ENCODE measurements at regions not wholly inside any gene's neighbourhood (a gene's known extent, or its start where the extent isn't known, plus 50 kb on each side); places are given as distances from the start of the nearest gene placed in this dataset.
"Not testable (repeated sequence)": the region's sequence is repeated elsewhere in the genome, so short reads cannot be mapped to it uniquely, and the experiment has no call there.

DNA sequence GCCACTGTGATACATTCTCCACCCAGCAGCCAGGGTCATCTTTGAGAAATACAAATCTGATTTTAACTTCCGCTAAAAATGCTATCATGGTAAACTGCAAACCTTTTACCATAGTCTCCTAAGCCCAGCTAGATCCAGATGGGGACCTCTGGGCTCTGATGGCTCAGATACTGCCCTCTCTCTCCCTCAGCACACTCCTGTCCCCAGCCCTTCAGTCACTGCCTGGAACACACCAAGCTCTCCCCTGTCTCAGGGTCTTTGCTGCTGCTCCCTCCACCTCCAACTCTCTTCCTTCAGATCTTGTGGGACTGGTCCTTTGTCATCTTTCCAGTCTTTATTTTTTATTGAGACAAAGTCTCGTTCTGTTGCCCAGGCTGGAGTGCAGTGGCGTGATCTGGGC is 65.1 kb downstream of the SPRY4 start:
- Histone ChIP-seq H3K4me3 (ENCODE audit: low read length) (no peak overlapping the region), H3K9me3 (ENCODE audit: low read length) (no peaks in the 10 kb centered on the region), H3K4me1 (ENCODE audit: insufficient read depth, low read length) (no peaks in the 10 kb centered on the region), H3K36me3 (ENCODE audit: insufficient read depth, low read length) (no peaks in the 10 kb centered on the region), H2AFZ (ENCODE audit: low read depth, low read length) (no peak overlapping the region), H3K27me3 (ENCODE audit: insufficient read depth, low read length) (no peaks in the 10 kb centered on the region)

DNA sequence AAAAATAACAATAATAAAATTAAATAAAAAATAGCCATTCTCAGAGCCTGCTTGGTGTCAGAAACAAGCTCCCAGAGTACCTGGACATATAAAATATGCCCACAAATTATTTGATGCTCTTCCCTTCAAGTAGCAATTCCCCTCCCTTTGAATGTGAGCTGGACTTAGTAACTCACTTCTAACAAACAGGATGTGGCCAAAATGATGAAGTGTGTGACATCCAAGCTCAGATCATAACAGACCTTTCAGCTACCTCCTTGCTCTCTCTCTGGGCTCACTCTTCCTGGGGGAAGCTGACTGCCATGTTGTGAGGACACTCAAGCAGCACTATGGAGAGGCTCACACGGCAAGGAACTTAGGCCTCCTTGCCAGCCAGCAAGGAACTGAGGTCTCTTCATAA is 69.0 kb downstream of the SPRY4 start:
- Histone ChIP-seq H2AFZ (ENCODE audit: low read depth, low read length) (no peak overlapping the region), H3K27me3 (ENCODE audit: insufficient read depth, low read length) (no peaks in the 10 kb centered on the region), H3K36me3 (ENCODE audit: insufficient read depth, low read length) (no peaks in the 10 kb centered on the region), H3K4me1 (ENCODE audit: insufficient read depth, low read length) (no peaks in the 10 kb centered on the region), H3K4me3 (ENCODE audit: low read length) (no peak overlapping the region), H3K9me3 (ENCODE audit: low read length) (no peaks in the 10 kb centered on the region)

DNA sequence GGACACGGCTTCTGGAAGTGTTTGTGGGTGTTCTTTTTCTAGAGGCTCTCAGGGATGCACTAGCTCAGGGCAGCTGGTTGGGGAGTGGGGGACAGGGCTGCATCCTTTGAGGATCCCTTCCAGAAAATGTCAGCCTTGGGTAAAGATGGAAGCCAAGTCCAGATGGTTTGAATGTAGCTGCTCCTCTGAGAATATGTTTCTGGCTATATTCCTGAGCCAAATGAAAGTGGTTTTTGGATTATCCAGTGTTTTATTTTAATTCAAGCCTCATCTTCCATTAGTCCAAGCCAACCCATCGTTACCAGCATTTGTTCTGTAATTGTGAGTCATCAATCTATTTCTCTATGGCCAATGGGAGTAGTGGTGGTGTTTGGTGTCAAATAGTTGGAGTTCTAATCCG is 70.4 kb downstream of the SPRY4 start:
- H3K4me3 ChIP-seq (ENCODE audit: low read length): no peak overlapping the region
- H3K36me3 ChIP-seq (ENCODE audit: insufficient read depth, low read length): no peaks in the 10 kb centered on the region
- H3K9me3 ChIP-seq (ENCODE audit: low read length): no peaks in the 10 kb centered on the region
- H3K4me1 ChIP-seq (ENCODE audit: insufficient read depth, low read length): no peaks in the 10 kb centered on the region
- H3K27me3 ChIP-seq (ENCODE audit: insufficient read depth, low read length): no peaks in the 10 kb centered on the region
- no peak overlapping the region for H2AFZ ChIP-seq (ENCODE audit: low read depth, low read length)

DNA sequence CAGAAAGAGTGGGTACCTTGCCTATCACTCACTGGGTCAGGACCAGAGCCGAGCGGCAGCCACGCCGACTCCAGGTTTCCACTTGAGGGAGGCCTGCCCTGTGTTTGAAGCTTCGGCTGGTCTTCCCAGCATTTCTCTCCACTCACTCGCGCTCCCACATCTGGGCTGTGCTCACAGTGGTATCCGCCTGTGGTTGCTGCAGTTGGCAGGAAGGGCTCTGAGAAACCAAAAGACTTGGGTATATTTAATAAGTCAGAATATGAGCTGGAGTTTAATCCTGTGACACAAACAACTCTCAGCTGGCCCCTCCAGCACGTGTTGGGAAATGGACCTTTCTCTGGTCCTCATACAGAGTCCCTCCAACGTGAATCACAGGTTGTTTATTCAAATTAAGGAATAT is 70.9 kb downstream of the SPRY4 start:
- Histone ChIP-seq H3K4me3 (ENCODE audit: low read length) (no peak overlapping the region), H3K27me3 (ENCODE audit: insufficient read depth, low read length) (no peaks in the 10 kb centered on the region), H3K36me3 (ENCODE audit: insufficient read depth, low read length) (no peaks in the 10 kb centered on the region), H2AFZ (ENCODE audit: low read depth, low read length) (no peak overlapping the region), H3K9me3 (ENCODE audit: low read length) (no peaks in the 10 kb centered on the region), H3K4me1 (ENCODE audit: insufficient read depth, low read length) (no peaks in the 10 kb centered on the region)

DNA sequence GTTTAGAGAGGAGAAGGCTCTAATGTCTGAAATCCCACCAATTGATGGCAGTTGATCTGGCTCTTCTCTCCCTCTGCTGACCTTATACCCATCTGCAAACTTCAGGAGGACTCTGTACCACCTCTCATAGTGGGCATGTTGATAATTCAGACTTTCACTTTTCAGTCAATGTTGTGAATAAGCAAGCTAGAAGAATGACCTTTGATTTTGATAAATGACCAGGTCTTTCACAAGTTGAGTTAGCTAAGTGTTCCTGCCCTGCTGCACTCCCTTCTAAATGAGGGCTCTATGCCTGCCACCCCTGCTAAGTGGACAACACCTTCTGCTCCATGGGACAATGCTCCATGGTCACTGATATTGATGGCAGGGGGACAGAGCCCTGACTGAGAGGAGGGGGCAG is 74.7 kb downstream of the SPRY4 start:
- Histone ChIP-seq H3K9me3 (ENCODE audit: low read length) (no peaks in the 10 kb centered on the region), H3K27me3 (ENCODE audit: insufficient read depth, low read length) (no peaks in the 10 kb centered on the region), H2AFZ (ENCODE audit: low read depth, low read length) (no peak overlapping the region), H3K4me1 (ENCODE audit: insufficient read depth, low read length) (peaks cover 2% of the 10 kb centered on the region), H3K4me3 (ENCODE audit: low read length) (no peak overlapping the region), H3K36me3 (ENCODE audit: insufficient read depth, low read length) (no peaks in the 10 kb centered on the region)

DNA sequence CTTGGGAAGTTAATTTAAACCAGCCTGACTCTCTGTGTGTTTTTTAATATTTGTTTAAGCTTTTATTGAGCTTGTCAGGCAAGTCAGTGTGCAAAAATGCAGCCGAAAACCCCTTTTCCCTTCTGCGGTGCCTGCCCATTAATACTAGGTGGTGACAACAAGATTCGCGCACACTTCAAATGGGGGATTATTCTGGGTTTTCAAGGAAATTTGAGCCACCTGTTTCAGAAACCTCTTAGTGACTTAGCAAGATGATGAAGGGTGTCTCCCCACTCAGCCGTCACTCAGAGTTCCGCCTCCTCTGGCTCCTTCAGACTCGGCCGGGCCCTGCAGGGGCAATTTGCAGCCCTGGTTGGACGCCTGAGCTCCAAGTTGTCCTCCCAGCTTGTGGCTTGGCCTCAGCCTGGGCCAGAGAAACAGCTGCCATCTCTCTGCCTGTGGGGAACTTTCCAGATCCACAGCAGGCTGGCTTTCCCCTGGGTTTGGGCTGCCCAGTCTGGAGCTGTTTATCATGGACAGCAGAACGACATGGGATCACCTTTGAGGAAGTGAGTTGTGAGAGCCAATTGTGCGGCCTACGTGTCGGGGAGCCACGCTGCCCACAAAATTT is 75.9 kb downstream of the SPRY4 start:
- H2AFZ ChIP-seq (ENCODE audit: low read depth, low read length): no peak overlapping the region
- peaks cover 2% of the 10 kb centered on the region for H3K4me1 ChIP-seq (ENCODE audit: insufficient read depth, low read length)
- H3K27me3 ChIP-seq (ENCODE audit: insufficient read depth, low read length): no peaks in the 10 kb centered on the region
- H3K9me3 ChIP-seq (ENCODE audit: low read length): no peaks in the 10 kb centered on the region
- H3K4me3 ChIP-seq (ENCODE audit: low read length): no peak overlapping the region
- no peaks in the 10 kb centered on the region for H3K36me3 ChIP-seq (ENCODE audit: insufficient read depth, low read length)

DNA sequence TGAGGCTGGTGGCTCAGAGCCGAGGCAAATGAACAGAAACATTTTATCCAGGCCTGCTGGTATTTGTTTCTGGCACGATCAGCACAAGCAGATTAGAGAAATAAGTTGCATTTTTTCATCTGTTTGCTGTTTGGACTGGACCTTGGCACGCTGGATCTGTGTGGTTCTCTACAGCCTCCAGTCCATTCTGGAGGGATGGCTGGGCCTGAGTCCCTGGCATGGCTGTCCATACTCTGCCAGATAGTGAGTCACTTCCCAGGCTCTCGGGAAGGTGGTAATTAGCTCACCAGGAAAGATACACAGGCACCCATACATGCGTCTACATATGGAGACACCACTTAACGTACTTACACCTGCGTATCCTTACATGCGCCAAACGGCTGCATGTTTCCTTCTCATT is 78.6 kb downstream of the SPRY4 start:
- no peak overlapping the region for H2AFZ ChIP-seq (ENCODE audit: low read depth, low read length)
- H3K4me3 ChIP-seq (ENCODE audit: low read length): no peak overlapping the region
- H3K36me3 ChIP-seq (ENCODE audit: insufficient read depth, low read length): no peaks in the 10 kb centered on the region
- no peaks in the 10 kb centered on the region for H3K9me3 ChIP-seq (ENCODE audit: low read length)
- H3K27me3 ChIP-seq (ENCODE audit: insufficient read depth, low read length): no peaks in the 10 kb centered on the region
- H3K4me1 ChIP-seq (ENCODE audit: insufficient read depth, low read length): peaks cover 7% of the 10 kb centered on the region

DNA sequence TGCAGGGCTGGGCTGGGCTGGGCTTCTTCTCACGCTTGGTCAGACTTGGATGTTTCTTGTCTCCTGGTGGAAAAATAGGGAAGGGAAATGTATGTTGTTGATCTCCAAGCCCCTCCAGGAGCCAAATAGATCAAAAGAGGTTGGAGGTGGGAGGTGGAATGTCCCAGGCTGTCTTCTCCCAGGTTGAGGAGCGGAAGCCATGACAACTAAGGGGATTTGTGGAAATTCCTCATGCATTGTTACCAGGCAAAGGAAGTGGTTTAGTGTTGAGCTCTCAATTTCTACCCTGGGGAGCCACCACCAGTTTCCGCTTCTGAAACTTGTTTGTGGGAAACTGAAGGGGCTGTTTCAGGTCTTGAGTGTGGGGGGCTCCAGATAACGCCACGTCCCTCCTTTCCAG is 79.0 kb downstream of the SPRY4 start:
- Histone ChIP-seq H3K4me1 (ENCODE audit: insufficient read depth, low read length) (peaks cover 7% of the 10 kb centered on the region), H3K4me3 (ENCODE audit: low read length) (no peak overlapping the region), H3K36me3 (ENCODE audit: insufficient read depth, low read length) (no peaks in the 10 kb centered on the region)

DNA sequence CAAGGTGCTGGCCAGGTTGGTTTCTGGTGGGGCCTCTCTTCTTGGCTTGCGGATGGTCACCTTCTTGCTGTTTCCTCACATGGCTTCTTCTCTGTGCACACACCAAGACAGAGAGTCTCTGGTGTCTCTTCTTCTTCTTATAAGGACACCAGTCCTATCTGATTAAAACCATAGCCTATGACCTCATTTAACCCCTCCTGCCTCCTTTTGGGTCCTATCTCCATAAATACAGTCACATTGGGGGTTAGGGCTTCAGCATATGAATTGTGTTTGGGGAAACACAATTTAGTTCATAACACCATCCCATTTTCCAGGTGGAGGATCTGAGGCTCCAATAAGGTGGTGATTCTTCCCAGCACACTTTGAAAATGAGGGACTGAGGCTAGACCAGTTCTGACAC is 80.4 kb downstream of the SPRY4 start:
- no peaks in the 10 kb centered on the region for H3K27me3 ChIP-seq (ENCODE audit: insufficient read depth, low read length)
- H3K36me3 ChIP-seq (ENCODE audit: insufficient read depth, low read length): no peaks in the 10 kb centered on the region
- no peak overlapping the region for H3K4me3 ChIP-seq (ENCODE audit: low read length)
- no peaks in the 10 kb centered on the region for H3K9me3 ChIP-seq (ENCODE audit: low read length)
- peaks cover 7% of the 10 kb centered on the region for H3K4me1 ChIP-seq (ENCODE audit: insufficient read depth, low read length)
- H2AFZ ChIP-seq (ENCODE audit: low read depth, low read length): no peak overlapping the region

More for the DNA sequence above, 79.0 kb downstream of the SPRY4 start:
- no peaks in the 10 kb centered on the region for H3K9me3 ChIP-seq (ENCODE audit: low read length)
- no peaks in the 10 kb centered on the region for H3K27me3 ChIP-seq (ENCODE audit: insufficient read depth, low read length)
- no peak overlapping the region for H2AFZ ChIP-seq (ENCODE audit: low read depth, low read length)

DNA sequence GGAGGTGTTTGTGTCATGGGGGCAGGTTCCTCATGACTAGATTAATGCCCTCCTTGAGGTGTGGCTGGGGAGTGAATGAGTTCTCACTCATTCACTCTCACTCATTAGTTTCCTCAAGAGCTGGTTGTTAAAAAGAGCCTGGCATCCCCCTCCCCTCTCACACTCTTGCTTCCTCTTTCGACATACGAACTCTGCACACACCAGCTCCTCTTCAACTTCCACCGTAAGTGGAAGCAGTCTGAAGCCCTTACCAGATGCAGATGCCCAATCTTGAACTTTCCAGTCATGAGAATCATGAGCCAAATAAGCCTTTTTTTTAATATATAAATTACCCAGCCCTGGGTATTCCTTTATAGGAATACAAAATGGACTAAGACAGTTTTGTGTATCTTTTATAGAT is 82.5 kb downstream of the SPRY4 start:
- H2AFZ ChIP-seq (ENCODE audit: low read depth, low read length): no peak overlapping the region
- no peaks in the 10 kb centered on the region for H3K27me3 ChIP-seq (ENCODE audit: insufficient read depth, low read length)
- H3K36me3 ChIP-seq (ENCODE audit: insufficient read depth, low read length): no peaks in the 10 kb centered on the region

DNA sequence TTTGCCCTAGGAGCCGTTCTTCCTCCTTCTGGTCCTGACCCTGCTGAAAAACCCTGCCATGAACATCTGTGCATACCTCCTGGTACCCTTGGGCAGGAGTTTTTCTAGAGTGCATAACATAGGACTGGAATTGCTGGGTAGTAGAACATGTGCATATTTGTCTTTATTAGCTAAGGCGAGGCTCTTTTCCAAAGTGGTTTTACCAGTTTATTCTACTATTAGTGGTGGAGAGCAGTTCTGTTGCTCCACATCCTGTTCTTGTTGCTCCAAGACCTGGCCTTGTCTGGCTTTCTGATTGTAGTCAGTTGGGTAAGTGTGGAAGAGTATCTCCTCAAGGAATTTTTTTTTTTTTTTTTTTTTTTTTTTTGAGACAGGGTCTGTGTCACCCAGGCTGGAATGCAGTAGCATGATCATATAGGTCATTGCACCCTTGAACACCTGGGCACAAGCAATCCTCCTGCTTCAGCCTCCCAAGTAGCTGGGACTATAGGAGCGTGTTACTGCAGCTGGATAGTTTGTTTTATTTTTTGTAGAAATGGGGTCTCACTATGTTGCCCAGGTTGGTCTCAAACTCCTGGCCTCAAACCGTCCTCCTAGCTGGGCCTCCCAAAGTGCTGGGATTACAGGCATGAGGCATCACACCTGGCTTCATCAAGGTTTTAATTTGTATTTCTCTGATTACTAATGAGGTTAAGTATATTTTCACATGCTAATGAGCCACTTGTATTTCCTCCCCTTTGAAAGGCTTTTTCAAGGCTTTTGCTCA is 85.2 kb downstream of the SPRY4 start:
- Histone ChIP-seq H3K4me3 (ENCODE audit: low read length) (no peak overlapping the region), H2AFZ (ENCODE audit: low read depth, low read length) (no peak overlapping the region), H3K4me1 (ENCODE audit: insufficient read depth, low read length) (peaks cover 36% of the 10 kb centered on the region), H3K36me3 (ENCODE audit: insufficient read depth, low read length) (no peaks in the 10 kb centered on the region), H3K27me3 (ENCODE audit: insufficient read depth, low read length) (no peaks in the 10 kb centered on the region), H3K9me3 (ENCODE audit: low read length) (no peaks in the 10 kb centered on the region)

More for the DNA sequence above, 82.5 kb downstream of the SPRY4 start:
- Histone ChIP-seq H3K4me1 (ENCODE audit: insufficient read depth, low read length) (peaks cover 14% of the 10 kb centered on the region), H3K4me3 (ENCODE audit: low read length) (no peak overlapping the region), H3K9me3 (ENCODE audit: low read length) (no peaks in the 10 kb centered on the region)

DNA sequence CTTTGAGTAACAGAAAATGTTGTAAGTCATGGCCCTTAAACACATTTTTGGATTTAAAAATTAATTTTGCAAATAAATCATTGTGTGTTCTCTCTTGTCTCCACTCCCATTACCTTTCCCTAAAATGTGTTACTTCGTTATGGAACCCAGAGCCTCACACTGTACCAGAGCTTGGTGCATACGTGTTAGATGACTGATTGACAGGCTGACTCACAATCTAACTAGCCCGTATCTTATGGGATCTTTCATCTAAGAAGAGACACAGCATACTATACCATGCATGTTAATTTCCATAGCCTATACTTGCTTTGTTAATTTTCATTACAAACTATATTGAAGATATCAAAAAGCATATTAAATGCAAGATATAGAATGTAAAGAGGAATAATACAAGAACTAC is 87.1 kb downstream of the SPRY4 start:
- H3K4me1 ChIP-seq (ENCODE audit: insufficient read depth, low read length): peaks cover 32% of the 10 kb centered on the region
- H2AFZ ChIP-seq (ENCODE audit: low read depth, low read length): no peak overlapping the region
- no peaks in the 10 kb centered on the region for H3K27me3 ChIP-seq (ENCODE audit: insufficient read depth, low read length)
- no peaks in the 10 kb centered on the region for H3K9me3 ChIP-seq (ENCODE audit: low read length)
- no peak overlapping the region for H3K4me3 ChIP-seq (ENCODE audit: low read length)
- no peaks in the 10 kb centered on the region for H3K36me3 ChIP-seq (ENCODE audit: insufficient read depth, low read length)

DNA sequence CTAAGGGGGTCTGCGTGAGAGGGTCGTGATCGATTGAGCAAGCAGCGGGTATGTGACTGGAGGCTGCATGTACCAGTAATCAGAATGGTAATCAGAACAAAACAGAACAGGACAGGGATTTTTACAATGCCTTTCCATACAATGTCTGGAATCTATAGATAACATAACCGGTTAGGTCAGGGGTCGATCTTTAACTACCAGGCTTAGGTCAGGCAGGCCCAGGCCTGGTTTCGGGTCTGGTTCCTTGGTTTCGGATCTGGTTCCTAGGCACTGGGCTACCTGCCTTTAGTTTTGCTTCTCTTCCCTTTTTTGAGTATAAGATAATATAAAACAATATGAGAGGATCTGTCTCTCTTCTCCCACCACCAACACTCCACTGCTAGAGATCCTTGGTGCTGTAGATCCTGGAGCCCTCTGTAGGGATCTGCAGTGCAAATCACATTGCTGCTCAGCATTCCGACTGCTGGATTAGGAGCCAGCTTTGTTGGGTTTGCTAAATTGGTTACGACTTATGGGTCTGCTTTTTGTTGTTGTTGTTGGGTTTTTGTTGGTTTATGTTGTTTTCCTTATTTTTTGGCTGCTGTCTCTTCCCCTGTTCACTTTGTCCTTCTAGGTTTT is 88.0 kb downstream of the SPRY4 start:
- peak overlapping the region; percentile 44 for H3K4me3 ChIP-seq (ENCODE audit: low read length)
- H3K36me3 ChIP-seq (ENCODE audit: insufficient read depth, low read length); H3K9me3 ChIP-seq (ENCODE audit: low read length): not testable (repeated sequence)

More for the DNA sequence above, 88.0 kb downstream of the SPRY4 start:
- H2AFZ ChIP-seq (ENCODE audit: low read depth, low read length): peak overlapping the region; percentile 75
- not testable (repeated sequence) for H3K27me3 ChIP-seq (ENCODE audit: insufficient read depth, low read length)
- H3K4me1 ChIP-seq (ENCODE audit: insufficient read depth, low read length): peaks cover 31% of the 10 kb centered on the region
